DMS79 (cell line): ENCODE measurements at regions not wholly inside any gene's neighbourhood (a gene's known extent, or its start where the extent isn't known, plus 50 kb on each side); places are given as distances from the start of the nearest gene placed in this dataset.

Experiments
- DNase-seq: peaks from one replicate; lab custom pipeline; 2025; lab: John Stamatoyannopoulos, UW

GRCh38 chr4:42747971-42748370, 91.1 kb upstream of the ATP8A1 start:
- DNase-seq = no peak

- no peak for DNase-seq
Measured at GRCh38 chr4:42736527-42737195, 79.8 kb upstream of the ATP8A1 start.

- DNase-seq = no peak
Measured at GRCh38 chr4:42733380-42733779, 76.5 kb upstream of the ATP8A1 start.

- DNase-seq = no peak
Measured at GRCh38 chr4:42732776-42733175, 75.9 kb upstream of the ATP8A1 start.

- no peak for DNase-seq
Measured at GRCh38 chr4:42729505-42730237, 72.8 kb upstream of the ATP8A1 start.

GRCh38 chr4:42724451-42724850, 67.5 kb upstream of the ATP8A1 start:
- DNase-seq = no peak

GRCh38 chr4:42720533-42720932, 63.6 kb upstream of the ATP8A1 start:
- no peak for DNase-seq

- no peak for DNase-seq
Measured at GRCh38 chr4:42719257-42719656, 62.4 kb upstream of the ATP8A1 start.

GRCh38 chr4:42718336-42718735, 61.4 kb upstream of the ATP8A1 start:
- no peak for DNase-seq

- no peak for DNase-seq
Measured at GRCh38 chr4:42716996-42717395, 60.1 kb upstream of the ATP8A1 start.

GRCh38 chr4:42715807-42716482, 59.0 kb upstream of the ATP8A1 start:
- DNase-seq = no peak

GRCh38 chr4:42713391-42713790, 56.5 kb upstream of the ATP8A1 start:
- DNase-seq = no peak

GRCh38 chr4:42712854-42713253, 55.9 kb upstream of the ATP8A1 start:
- no peak for DNase-seq

GRCh38 chr4:42711496-42711895, 54.6 kb upstream of the ATP8A1 start:
- DNase-seq = no peak

- DNase-seq = no peak
Measured at GRCh38 chr4:42710761-42711160, 53.9 kb upstream of the ATP8A1 start.

GRCh38 chr4:42710329-42710728, 53.4 kb upstream of the ATP8A1 start:
- DNase-seq = no peak

GRCh38 chr4:42709392-42710065, 52.6 kb upstream of the ATP8A1 start:
- no peak for DNase-seq

GRCh38 chr4:42708625-42709024, 51.7 kb upstream of the ATP8A1 start:
- no peak for DNase-seq
